ENCODE measurements at regions not wholly inside any gene's neighbourhood (a gene's known extent, or its start where the extent isn't known, plus 50 kb on each side); places are given as distances from the start of the nearest gene placed in this dataset.

DNA sequence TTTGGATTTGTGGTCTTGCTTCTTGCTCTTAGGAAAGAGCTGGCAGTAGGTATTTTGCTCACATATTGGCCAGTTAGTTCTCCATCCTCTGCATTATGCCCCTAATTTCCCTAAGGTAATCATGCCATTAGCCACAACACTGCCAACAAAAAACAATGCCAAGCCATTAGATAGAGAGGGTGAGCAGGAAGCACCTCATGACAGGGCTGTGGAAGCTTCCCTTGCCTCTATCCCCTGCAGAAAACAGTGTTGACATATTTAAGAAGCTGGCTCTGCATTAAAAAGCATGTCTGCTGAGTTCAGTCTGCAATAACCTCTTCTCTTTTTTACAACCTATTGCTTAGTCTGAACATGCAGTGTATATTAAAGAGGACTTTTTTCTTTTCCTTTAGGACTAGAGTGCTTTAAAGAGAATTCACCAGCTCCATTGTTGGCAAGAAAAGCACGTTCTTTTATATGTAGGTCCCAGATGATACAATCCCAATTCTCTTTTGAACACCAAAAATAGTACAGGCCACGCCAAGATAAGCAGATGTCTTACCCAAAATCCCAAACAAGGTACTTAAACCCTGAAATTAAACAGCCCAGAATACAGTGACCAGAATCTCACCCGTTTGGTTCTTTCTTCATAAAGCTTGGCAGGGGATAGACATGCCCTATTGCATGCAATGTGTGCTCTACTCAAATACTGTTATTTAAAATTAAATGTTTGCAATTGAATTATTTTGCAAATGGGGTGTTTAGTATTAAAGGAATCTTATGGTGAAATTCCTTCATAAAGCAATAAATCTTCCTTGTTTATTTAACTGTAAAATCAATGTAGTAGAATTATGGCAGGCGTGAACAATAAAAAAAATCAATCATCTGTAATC is 93.7 kb upstream of the UBE3A start:
- Histone ChIP-seq H3K4me1 (ENCODE audit: insufficient read depth, low read length) (peaks cover 29% of the 10 kb centered on the region), H3K27ac (ENCODE audit: low read depth, low read length) (no peak overlapping the region), H3K9ac (ENCODE audit: low read depth, low read length) (no peak overlapping the region), H3K27me3 (ENCODE audit: insufficient read depth, low read length) (no peaks in the 10 kb centered on the region), H3K36me3 (ENCODE audit: insufficient read depth, low read length) (no peaks in the 10 kb centered on the region), H3K4me3 (ENCODE audit: low read length) (no peak overlapping the region), H3K9me3 (ENCODE audit: insufficient read depth, low read depth, low read length) (no peaks in the 10 kb centered on the region)
- 94% methylated on average over 3 of the region's 4 CpGs for WGBS

DNA sequence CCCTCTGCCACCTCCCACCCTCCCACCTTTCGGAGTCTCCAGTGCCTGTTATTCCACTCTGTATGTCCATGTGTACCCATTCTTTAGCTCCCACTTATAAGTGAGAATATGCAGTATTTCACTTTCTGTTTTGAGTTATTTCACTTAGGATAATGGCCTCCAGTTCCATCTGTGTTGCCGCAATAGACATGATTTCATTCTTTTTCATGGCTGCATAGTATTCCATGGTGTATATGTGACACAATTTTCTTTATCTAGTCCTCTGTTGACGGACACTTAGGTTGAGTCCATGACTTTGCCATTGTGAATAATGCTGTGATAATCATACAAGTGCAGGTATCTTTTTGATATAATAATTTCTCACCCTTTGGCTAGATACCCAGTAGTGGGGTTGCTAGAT is 91.0 kb upstream of the UBE3A start:
- H3K36me3 ChIP-seq (ENCODE audit: insufficient read depth, low read length), result no peaks in the 10 kb centered on the region
- no peaks in the 10 kb centered on the region for H3K27me3 ChIP-seq (ENCODE audit: insufficient read depth, low read length)
- 60% methylated on average over 2 of the region's 3 CpGs for WGBS

DNA sequence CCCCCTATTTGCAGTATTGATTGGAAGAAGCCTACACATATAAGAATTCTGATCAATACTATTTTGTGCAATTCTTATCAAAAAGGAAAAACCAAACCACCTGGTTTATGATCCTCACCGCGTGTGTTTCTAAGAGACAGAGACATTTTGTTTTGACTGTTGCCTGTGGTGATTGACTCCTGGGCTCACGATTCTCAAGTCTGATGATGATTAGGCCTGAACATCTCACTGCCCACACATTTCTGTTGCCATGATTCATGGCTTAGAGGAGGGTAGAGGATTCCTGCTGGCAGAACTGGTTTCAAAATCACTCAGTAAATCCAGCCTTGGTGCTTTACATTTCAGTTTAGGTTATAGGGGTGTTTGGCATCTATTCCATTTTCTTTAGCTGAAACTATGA is 88.3 kb upstream of the UBE3A start:
- Histone ChIP-seq H3K36me3 (ENCODE audit: insufficient read depth, low read length) (no peaks in the 10 kb centered on the region), H3K4me1 (ENCODE audit: insufficient read depth, low read length) (peaks cover 14% of the 10 kb centered on the region), H3K27me3 (ENCODE audit: insufficient read depth, low read length) (no peaks in the 10 kb centered on the region), H3K9ac (ENCODE audit: low read depth, low read length) (no peak overlapping the region), H3K4me3 (ENCODE audit: low read length) (no peak overlapping the region), H3K27ac (ENCODE audit: low read depth, low read length) (no peak overlapping the region), H3K9me3 (ENCODE audit: insufficient read depth, low read depth, low read length) (peaks cover 5% of the 10 kb centered on the region; the same call in 1 of the 2 replicates)
- 80% methylated on average over 3 of the region's 3 CpGs for WGBS

More for the DNA sequence above, 91.0 kb upstream of the UBE3A start:
- Histone ChIP-seq H3K9me3 (ENCODE audit: insufficient read depth, low read depth, low read length) (peaks cover 1% of the 10 kb centered on the region; the same call in 1 of the 2 replicates), H3K27ac (ENCODE audit: low read depth, low read length) (no peak overlapping the region), H3K9ac (ENCODE audit: low read depth, low read length) (no peak overlapping the region), H3K4me3 (ENCODE audit: low read length) (no peak overlapping the region), H3K4me1 (ENCODE audit: insufficient read depth, low read length) (peaks cover 21% of the 10 kb centered on the region)

DNA sequence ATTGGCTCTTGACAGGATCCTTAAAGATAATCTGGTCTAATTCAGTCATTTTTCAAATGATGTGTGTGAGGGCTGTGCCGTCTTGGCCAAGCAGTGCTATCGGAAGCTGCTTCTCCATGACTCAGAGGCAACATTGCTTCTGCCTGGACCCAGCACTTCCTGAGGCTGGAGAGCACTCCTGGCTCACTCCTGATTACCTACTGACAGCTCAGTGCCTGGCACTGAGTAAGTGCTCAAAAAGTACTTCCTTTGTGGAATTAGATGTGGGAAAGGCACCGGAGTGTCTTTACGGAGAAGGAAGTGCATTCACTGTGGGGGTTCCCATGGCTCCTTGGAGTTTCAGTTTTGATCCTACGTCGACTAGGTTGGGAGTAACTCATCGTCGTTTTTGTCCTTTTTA is 86.9 kb upstream of the UBE3A start:
- Histone ChIP-seq H3K27me3 (ENCODE audit: insufficient read depth, low read length) (no peaks in the 10 kb centered on the region), H3K27ac (ENCODE audit: low read depth, low read length) (no peak overlapping the region), H3K9ac (ENCODE audit: low read depth, low read length) (no peak overlapping the region), H3K4me1 (ENCODE audit: insufficient read depth, low read length) (no peaks in the 10 kb centered on the region), H3K9me3 (ENCODE audit: insufficient read depth, low read depth, low read length) (peaks cover 5% of the 10 kb centered on the region; the same call in 1 of the 2 replicates), H3K4me3 (ENCODE audit: low read length) (no peak overlapping the region), H3K36me3 (ENCODE audit: insufficient read depth, low read length) (no peaks in the 10 kb centered on the region)
- 77% methylated on average over 8 of the region's 8 CpGs for WGBS

DNA sequence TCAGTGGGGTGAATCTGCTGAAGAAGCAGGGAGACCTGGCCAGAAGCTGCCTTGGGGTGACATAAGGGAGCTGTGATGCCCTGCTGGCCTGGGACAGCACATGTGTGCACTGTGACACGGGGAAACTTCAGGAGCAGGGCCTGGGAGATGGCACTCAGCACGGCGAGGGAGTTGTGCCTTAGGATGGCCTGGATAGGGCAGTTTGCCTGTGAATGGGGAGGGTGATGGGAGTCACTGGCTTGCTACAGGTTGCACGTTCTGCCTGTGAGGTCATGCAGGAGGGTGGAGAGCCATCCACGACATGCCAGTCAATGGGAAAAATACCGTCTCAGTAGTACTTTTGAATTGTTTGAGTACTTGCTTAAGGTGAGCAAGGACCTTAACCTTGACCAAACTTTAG is 76.8 kb upstream of the UBE3A start:
- Histone ChIP-seq H3K9ac (ENCODE audit: low read depth, low read length) (no peak overlapping the region), H3K9me3 (ENCODE audit: insufficient read depth, low read depth, low read length) (no peaks in the 10 kb centered on the region), H3K27ac (ENCODE audit: low read depth, low read length) (no peak overlapping the region), H3K4me3 (ENCODE audit: low read length) (no peak overlapping the region), H3K27me3 (ENCODE audit: insufficient read depth, low read length) (no peaks in the 10 kb centered on the region), H3K36me3 (ENCODE audit: insufficient read depth, low read length) (no peaks in the 10 kb centered on the region), H3K4me1 (ENCODE audit: insufficient read depth, low read length) (peaks cover 9% of the 10 kb centered on the region; the same call in 1 of the 2 replicates)
- WGBS, result 87% methylated on average over 6 of the region's 6 CpGs

DNA sequence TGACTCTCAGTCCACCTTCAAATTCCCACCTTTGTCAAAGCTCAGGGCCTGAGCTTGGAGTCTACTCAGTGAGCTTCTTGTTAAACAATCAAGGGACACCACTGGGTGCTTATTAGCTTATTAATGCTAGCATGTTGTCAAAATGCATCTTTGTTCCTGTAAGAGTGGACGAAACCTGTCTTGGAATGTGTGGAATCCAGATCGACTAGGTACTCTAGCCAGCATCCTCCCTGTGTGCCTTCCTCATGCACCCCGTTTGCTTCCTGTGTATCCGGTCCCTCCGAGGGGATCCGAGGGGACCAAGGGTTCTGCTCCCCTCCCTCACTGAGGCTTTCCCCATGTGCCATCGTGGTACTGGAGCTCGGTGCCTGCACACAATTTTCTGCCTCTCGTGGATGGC is 75.7 kb upstream of the UBE3A start:
- H3K36me3 ChIP-seq (ENCODE audit: insufficient read depth, low read length), result no peaks in the 10 kb centered on the region
- H3K9me3 ChIP-seq (ENCODE audit: insufficient read depth, low read depth, low read length), result no peaks in the 10 kb centered on the region
- no peaks in the 10 kb centered on the region for H3K27me3 ChIP-seq (ENCODE audit: insufficient read depth, low read length)
- no peak overlapping the region for H3K4me3 ChIP-seq (ENCODE audit: low read length)
- H3K9ac ChIP-seq (ENCODE audit: low read depth, low read length), result no peak overlapping the region
- no peak overlapping the region for H3K27ac ChIP-seq (ENCODE audit: low read depth, low read length)
- WGBS, result 92% methylated on average over 9 of the region's 9 CpGs
- H3K4me1 ChIP-seq (ENCODE audit: insufficient read depth, low read length), result peaks cover 19% of the 10 kb centered on the region

DNA sequence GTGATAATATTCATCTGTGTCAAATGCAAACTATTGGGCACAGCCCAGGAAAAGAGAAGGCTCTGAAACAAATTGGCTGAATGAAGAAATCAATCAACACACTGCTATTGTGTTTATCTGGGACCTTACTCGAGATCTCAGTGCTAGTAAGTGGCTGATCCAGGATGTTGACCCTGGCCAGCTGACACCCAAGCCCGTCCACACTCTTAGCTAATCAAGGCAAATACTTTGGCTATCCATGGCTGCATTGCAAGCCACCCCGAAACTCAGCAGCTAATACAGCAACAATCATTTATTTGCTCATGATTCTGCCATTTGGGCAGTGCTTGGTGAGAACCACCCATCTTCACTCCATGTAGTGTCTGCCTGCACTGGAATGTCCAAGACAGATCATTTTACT is 74.1 kb upstream of the UBE3A start:
- H3K27ac ChIP-seq (ENCODE audit: low read depth, low read length), result no peak overlapping the region
- no peaks in the 10 kb centered on the region for H3K36me3 ChIP-seq (ENCODE audit: insufficient read depth, low read length)
- H3K4me3 ChIP-seq (ENCODE audit: low read length), result no peak overlapping the region
- no peaks in the 10 kb centered on the region for H3K27me3 ChIP-seq (ENCODE audit: insufficient read depth, low read length)
- H3K9ac ChIP-seq (ENCODE audit: low read depth, low read length), result no peak overlapping the region
- WGBS, result 91% methylated on average over 3 of the region's 3 CpGs
- H3K9me3 ChIP-seq (ENCODE audit: insufficient read depth, low read depth, low read length), result no peaks in the 10 kb centered on the region
- H3K4me1 ChIP-seq (ENCODE audit: insufficient read depth, low read length), result peaks cover 19% of the 10 kb centered on the region

DNA sequence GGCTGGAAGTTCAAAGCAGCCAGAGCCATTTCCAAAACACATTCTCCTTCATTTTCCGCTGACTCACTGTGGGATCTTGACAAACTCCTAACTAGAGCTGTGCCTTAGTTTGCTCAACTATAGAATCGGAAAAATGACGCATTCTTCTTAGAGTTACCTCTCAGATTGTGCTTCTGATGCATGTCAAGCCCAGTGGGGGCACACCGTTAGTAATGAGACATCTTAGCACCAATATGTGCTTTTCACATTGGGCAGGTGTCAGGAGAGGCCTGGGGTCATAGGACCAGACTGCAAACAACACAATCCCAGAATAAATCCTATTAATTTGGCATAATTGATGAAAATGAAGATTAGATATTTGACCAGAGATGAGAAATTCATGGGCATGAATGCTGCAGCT is 71.3 kb upstream of the UBE3A start:
- no peak overlapping the region for H3K27ac ChIP-seq (ENCODE audit: low read depth, low read length)
- H3K9me3 ChIP-seq (ENCODE audit: insufficient read depth, low read depth, low read length), result no peaks in the 10 kb centered on the region
- no peaks in the 10 kb centered on the region for H3K36me3 ChIP-seq (ENCODE audit: insufficient read depth, low read length)
- H3K4me1 ChIP-seq (ENCODE audit: insufficient read depth, low read length), result peaks cover 19% of the 10 kb centered on the region
- H3K9ac ChIP-seq (ENCODE audit: low read depth, low read length), result 0 out of 2 replicates have a peak overlapping the region, but pooled peaks have one; percentile 28
- no peaks in the 10 kb centered on the region for H3K27me3 ChIP-seq (ENCODE audit: insufficient read depth, low read length)
- WGBS, result 82% methylated on average over 4 of the region's 4 CpGs
- no peak overlapping the region for H3K4me3 ChIP-seq (ENCODE audit: low read length)

DNA sequence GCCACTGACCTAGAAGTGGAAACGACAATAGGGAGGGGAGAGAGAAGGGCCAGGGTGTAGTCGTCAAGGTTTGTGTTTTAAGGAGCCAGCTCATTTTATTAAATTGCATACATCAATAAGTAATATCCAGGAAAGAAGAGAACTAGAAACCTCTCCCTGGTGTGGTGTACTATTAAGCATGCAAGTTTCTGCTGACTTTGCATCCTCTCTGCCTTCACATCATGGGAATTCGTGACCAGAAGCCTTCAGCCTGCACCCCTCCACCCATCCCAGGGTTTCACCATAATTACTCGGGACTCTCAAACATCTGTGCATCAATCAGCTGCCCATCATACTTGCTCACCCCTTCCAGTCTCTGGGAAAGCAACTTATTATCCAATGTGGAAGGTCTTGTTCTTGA is 70.9 kb upstream of the UBE3A start:
- WGBS, result 88% methylated on average over 3 of the region's 4 CpGs
- no peaks in the 10 kb centered on the region for H3K27me3 ChIP-seq (ENCODE audit: insufficient read depth, low read length)
- no peak overlapping the region for H3K27ac ChIP-seq (ENCODE audit: low read depth, low read length)
- H3K9ac ChIP-seq (ENCODE audit: low read depth, low read length), result no peak overlapping the region
- no peaks in the 10 kb centered on the region for H3K36me3 ChIP-seq (ENCODE audit: insufficient read depth, low read length)
- H3K4me3 ChIP-seq (ENCODE audit: low read length), result no peak overlapping the region
- no peaks in the 10 kb centered on the region for H3K9me3 ChIP-seq (ENCODE audit: insufficient read depth, low read depth, low read length)
- H3K4me1 ChIP-seq (ENCODE audit: insufficient read depth, low read length), result peaks cover 19% of the 10 kb centered on the region

DNA sequence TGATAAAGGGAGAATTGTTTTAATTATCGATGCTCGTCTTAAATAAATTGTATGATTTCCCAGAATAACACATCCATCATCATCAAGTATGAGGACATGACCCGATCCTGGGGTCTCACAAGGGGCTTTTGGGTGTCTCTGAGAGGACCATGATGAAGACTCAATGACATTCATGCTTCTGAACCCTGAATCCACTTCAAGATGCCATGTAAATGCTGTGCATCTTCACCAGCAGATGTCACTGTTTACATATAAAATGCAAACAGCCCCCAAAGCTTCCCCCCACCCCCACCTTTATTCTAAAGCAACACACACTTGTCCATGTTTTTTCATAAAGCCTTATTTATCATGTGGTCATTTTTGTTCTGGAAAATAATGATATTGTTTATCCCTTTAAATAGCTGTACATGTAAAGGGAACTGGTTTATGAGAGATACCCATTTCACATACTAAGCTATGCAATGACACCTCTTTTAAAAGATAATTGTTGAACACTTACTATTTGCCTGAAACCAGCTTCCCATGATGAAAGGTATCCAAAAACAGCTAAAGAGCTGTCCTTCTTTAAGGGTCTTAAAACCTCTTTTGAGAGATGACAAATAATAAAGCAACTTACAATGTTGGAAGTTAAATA is 69.7 kb upstream of the UBE3A start:
- peaks cover 20% of the 10 kb centered on the region for H3K4me1 ChIP-seq (ENCODE audit: insufficient read depth, low read length)
- no peak overlapping the region for H3K4me3 ChIP-seq (ENCODE audit: low read length)
- H3K27me3 ChIP-seq (ENCODE audit: insufficient read depth, low read length), result no peaks in the 10 kb centered on the region
- WGBS, result 20% methylated on average over 1 of the region's 3 CpGs
- no peak overlapping the region for H3K27ac ChIP-seq (ENCODE audit: low read depth, low read length)
- H3K9me3 ChIP-seq (ENCODE audit: insufficient read depth, low read depth, low read length), result 0 out of 2 replicates have a peak, but pooled peaks cover under 1% of the 10 kb centered on the region
- H3K36me3 ChIP-seq (ENCODE audit: insufficient read depth, low read length), result no peaks in the 10 kb centered on the region
- no peak overlapping the region for H3K9ac ChIP-seq (ENCODE audit: low read depth, low read length)

DNA sequence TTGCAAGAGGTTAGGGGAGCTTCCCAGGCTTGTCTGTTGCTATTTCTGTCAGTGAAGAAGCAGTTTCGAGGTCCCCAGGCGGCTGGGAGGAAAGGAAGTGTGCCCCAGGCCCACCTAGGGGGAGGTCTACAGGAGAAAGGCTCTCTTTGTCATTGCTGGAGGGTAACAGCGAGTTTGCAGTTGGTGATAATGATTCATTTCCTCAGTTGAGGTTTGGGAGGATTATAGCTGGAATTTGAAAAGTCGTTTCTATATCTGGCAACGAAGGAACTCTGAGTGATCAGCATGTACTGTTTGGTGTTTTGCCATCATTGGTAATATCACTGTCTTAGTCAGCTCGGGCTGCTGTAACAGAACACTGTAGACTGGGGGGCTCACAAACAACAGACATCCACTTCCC is 65.5 kb upstream of the UBE3A start:
- Histone ChIP-seq H3K4me1 (ENCODE audit: insufficient read depth, low read length) (peaks cover 3% of the 10 kb centered on the region; the same call in 1 of the 2 replicates), H3K27me3 (ENCODE audit: insufficient read depth, low read length) (no peaks in the 10 kb centered on the region), H3K9me3 (ENCODE audit: insufficient read depth, low read depth, low read length) (peaks cover 4% of the 10 kb centered on the region; the same call in 1 of the 2 replicates), H3K9ac (ENCODE audit: low read depth, low read length) (no peak overlapping the region), H3K4me3 (ENCODE audit: low read length) (no peak overlapping the region), H3K27ac (ENCODE audit: low read depth, low read length) (peak overlapping the region; percentile 48; the same call in 1 of the 2 replicates), H3K36me3 (ENCODE audit: insufficient read depth, low read length) (no peaks in the 10 kb centered on the region)
- whole genome bisulfite sequencing, result 59% methylated on average over 6 of the region's 6 CpGs

All from HUES64 (cell line).